IMR-90 (cell line): ENCODE measurements at regions not wholly inside any gene's neighbourhood (a gene's known extent, or its start where the extent isn't known, plus 50 kb on each side); places are given as distances from the start of the nearest gene placed in this dataset.

Source experiments
- ATAC-seq: fragments of 200-7000 bp; cut with Tn5 transposase; 2 replicates; pipeline ENCODE4 v1.9.1; 2020; ENCODE audit warnings: low read depth, mild to moderate bottlenecking, moderate library complexity
- BruUV-seq: library from RNA; stranded (reverse); fragments of 400-500 nt; replicated peaks from 2 replicates; lab custom pipeline; 2021; lab: Mats Ljungman, UMichigan
- CTCF ChIA-PET: fragments of 300-600 bp; formaldehyde crosslinking; extraction: SDS; loops from one replicate; lab custom pipeline; 2021; ENCODE audit warnings: antibody characterized with exemption; lab: Yijun Ruan, JAX
- POLR2A ChIA-PET: fragments of 300-600 bp; sonication (Branson Sonifier 250); formaldehyde crosslinking; loops from one replicate; lab custom pipeline; 2022; ENCODE audit warnings: antibody characterized with exemption; ENCODE audit not compliant: unreplicated experiment; lab: Charles Lee
- DNase-seq: peaks from one replicate; pipeline ENCODE4 v3.0.0; 2013
- H2AFZ ChIP-seq: replicated peaks from 2 replicates; pipeline ENCODE3; 2013; ENCODE audit warnings: low read length, mild to moderate bottlenecking; ENCODE audit not compliant: poor library complexity
- H2AK5ac ChIP-seq: 2 replicates; pipeline ENCODE4 v1.6.1; 2013; ENCODE audit warnings: low read depth, low read length, inconsistent platforms
- H2AK9ac ChIP-seq: replicated peaks from 2 replicates; pipeline ENCODE3; 2013; ENCODE audit warnings: mild to moderate bottlenecking, low read depth, low read length, moderate library complexity; ENCODE audit not compliant: poor library complexity
- H2BK120ac ChIP-seq: 2 replicates; pipeline ENCODE4 v1.6.1; 2013; ENCODE audit warnings: low read depth, low read length, inconsistent platforms
- H2BK15ac ChIP-seq: 3 replicates; pipeline ENCODE4 v1.6.1; 2013; ENCODE audit warnings: low read depth, low read length, inconsistent platforms
- H2BK20ac ChIP-seq: 2 replicates; pipeline ENCODE4 v1.6.1; 2013; ENCODE audit warnings: low read depth, mild to moderate bottlenecking, inconsistent platforms, low read length, moderate library complexity
- H2BK5ac ChIP-seq: 2 replicates; pipeline ENCODE4 v1.6.1; 2013; ENCODE audit warnings: mild to moderate bottlenecking, low read depth, low read length, inconsistent platforms; ENCODE audit not compliant: poor library complexity, severe bottlenecking
- H3K14ac ChIP-seq: replicated peaks from 2 replicates; pipeline ENCODE4 v1.6.1; 2013; ENCODE audit warnings: low read depth, low read length, inconsistent platforms
- H3K18ac ChIP-seq: 2 replicates; pipeline ENCODE4 v1.6.1; 2013; ENCODE audit warnings: low read depth, low read length, control low read depth
- H3K23ac ChIP-seq: 2 replicates; pipeline ENCODE4 v1.6.1; 2013; ENCODE audit warnings: low read depth, low read length, inconsistent platforms
- H3K27ac ChIP-seq: 2 replicates; pipeline ENCODE4 v1.5.1; 2013; ENCODE audit warnings: mild to moderate bottlenecking, control low read depth, low read length; ENCODE audit not compliant: insufficient read depth
- H3K27me3 ChIP-seq: 2 replicates; pipeline ENCODE4 v1.6.1; 2013; ENCODE audit warnings: low read length; ENCODE audit not compliant: control insufficient read depth, insufficient read depth
- H3K36me3 ChIP-seq: 2 replicates; pipeline ENCODE4 v1.6.1; 2013; ENCODE audit warnings: low read length, mixed read lengths; ENCODE audit not compliant: control insufficient read depth, insufficient read depth
- H3K4ac ChIP-seq: 2 replicates; pipeline ENCODE4 v1.6.1; 2013; ENCODE audit warnings: low read depth, low read length, inconsistent platforms
- H3K4me1 ChIP-seq: 2 replicates; pipeline ENCODE4 v1.6.1; 2013; ENCODE audit warnings: low read length, mixed read lengths; ENCODE audit not compliant: control insufficient read depth, insufficient read depth
- H3K4me2 ChIP-seq: 2 replicates; pipeline ENCODE4 v1.6.1; 2013; ENCODE audit warnings: low read depth, mild to moderate bottlenecking, control low read depth, low read length, moderate library complexity
- H3K4me3 ChIP-seq: 2 replicates; pipeline ENCODE4 v1.5.1; 2013; ENCODE audit warnings: low read depth, mild to moderate bottlenecking, control low read depth, low read length, moderate library complexity; ENCODE audit not compliant: insufficient read depth
- H3K56ac ChIP-seq: 2 replicates; pipeline ENCODE4 v1.6.1; 2013; ENCODE audit warnings: low read length, inconsistent platforms; ENCODE audit not compliant: insufficient read depth; ENCODE audit errors: extremely low read depth
- H3K79me1 ChIP-seq, 2 experiments: 2 replicates each; pipeline ENCODE4 v1.6.1; 2013; ENCODE audit warnings: low read length in 2 of 2, inconsistent platforms in 1 of 2, low read depth in 1 of 2
- H3K9ac ChIP-seq: 2 replicates; pipeline ENCODE4 v1.6.1; 2013; ENCODE audit warnings: low read depth, low read length, control low read depth
- H3K9me1 ChIP-seq: 2 replicates; pipeline ENCODE4 v1.6.1; 2013; ENCODE audit warnings: low read length, inconsistent platforms; ENCODE audit not compliant: insufficient read depth
- H3K9me3 ChIP-seq: 2 replicates; pipeline ENCODE4 v1.6.1; 2013; ENCODE audit warnings: low read length; ENCODE audit not compliant: control insufficient read depth, insufficient read depth
- H4K20me1 ChIP-seq: 2 replicates; pipeline ENCODE4 v1.6.1; 2013; ENCODE audit warnings: low read length, inconsistent platforms; ENCODE audit not compliant: insufficient read depth
- H4K5ac ChIP-seq: 2 replicates; pipeline ENCODE4 v1.6.1; 2013; ENCODE audit warnings: mild to moderate bottlenecking, low read depth, low read length, control low read depth
- H4K8ac ChIP-seq, 2 experiments: 2 replicates each; pipeline ENCODE4 v1.6.1; 2013; ENCODE audit warnings: low read depth in 2 of 2, low read length in 2 of 2, control low read depth in 1 of 2, inconsistent platforms in 1 of 2
- H4K91ac ChIP-seq: 2 replicates; pipeline ENCODE4 v1.6.1; 2013; ENCODE audit warnings: low read depth, low read length, inconsistent platforms; ENCODE audit not compliant: insufficient read depth
- BHLHE40 ChIP-seq: fragments of 150-350 bp; IDR thresholded peaks from 2 replicates; pipeline ENCODE4 v1.6.1; 2016; ENCODE audit warnings: mild to moderate bottlenecking, low read depth, low read length
- CEBPB ChIP-seq: IDR thresholded peaks from 2 replicates; pipeline ENCODE4 v1.6.1; 2012; ENCODE audit warnings: low read depth, low read length, improper control_type of control experiment
- CHD1 ChIP-seq: IDR thresholded peaks from 2 replicates; pipeline ENCODE4 v1.6.1; 2012; ENCODE audit warnings: low read depth, low read length, improper control_type of control experiment
- CTCF ChIP-seq: conservative IDR thresholded peaks from 2 replicates; pipeline ENCODE4 v1.5.1; 2012; ENCODE audit warnings: mild to moderate bottlenecking, low read depth, low read length, improper control_type of control experiment
- ELK1 ChIP-seq: fragments of 150-350 bp; IDR thresholded peaks from 2 replicates; pipeline ENCODE4 v1.6.1; 2016; ENCODE audit warnings: low read depth, mild to moderate bottlenecking, low read length, moderate library complexity, borderline replicate concordance
- FOS ChIP-seq: fragments of 150-350 bp; IDR thresholded peaks from 2 replicates; pipeline ENCODE4 v1.6.1; 2016; ENCODE audit warnings: low read depth, low read length
- MAFK ChIP-seq: IDR thresholded peaks from 2 replicates; pipeline ENCODE4 v1.6.1; 2012; ENCODE audit warnings: low read depth, low read length, improper control_type of control experiment
- MAZ ChIP-seq: IDR thresholded peaks from 2 replicates; pipeline ENCODE4 v1.6.1; 2012; ENCODE audit warnings: low read depth, mild to moderate bottlenecking, low read length, improper control_type of control experiment, moderate library complexity, borderline replicate concordance
- MXI1 ChIP-seq: IDR thresholded peaks from 2 replicates; pipeline ENCODE4 v1.6.1; 2012; ENCODE audit warnings: low read depth, mild to moderate bottlenecking, low read length, moderate library complexity, borderline replicate concordance
- NFE2L2 ChIP-seq: fragments of 150-350 bp; IDR thresholded peaks from 2 replicates; pipeline ENCODE4 v1.6.1; 2016; ENCODE audit warnings: low read depth, mild to moderate bottlenecking, low read length
- POLR2A ChIP-seq: IDR thresholded peaks from 2 replicates; pipeline ENCODE4 v1.6.1; 2012; ENCODE audit warnings: mild to moderate bottlenecking, low read depth, low read length
- RAD21 ChIP-seq: IDR thresholded peaks from 2 replicates; pipeline ENCODE4 v1.6.1; 2012; ENCODE audit warnings: low read length, improper control_type of control experiment
- RCOR1 ChIP-seq: IDR thresholded peaks from 2 replicates; pipeline ENCODE4 v1.6.1; 2012; ENCODE audit warnings: mild to moderate bottlenecking, low read length, improper control_type of control experiment; ENCODE audit not compliant: insufficient replicate concordance
- RFX5 ChIP-seq: IDR thresholded peaks from 2 replicates; pipeline ENCODE4 v1.8.0; 2012; ENCODE audit warnings: low read depth, mild to moderate bottlenecking, low read length, moderate library complexity
- SMC3 ChIP-seq: fragments of 150-350 bp; IDR thresholded peaks from 2 replicates; pipeline ENCODE4 v1.6.1; 2016; ENCODE audit warnings: low read depth, mild to moderate bottlenecking, antibody characterized with exemption, low read length, moderate library complexity
- USF2 ChIP-seq: fragments of 150-350 bp; IDR thresholded peaks from 2 replicates; pipeline ENCODE4 v1.6.1; 2017; ENCODE audit warnings: mild to moderate bottlenecking, antibody characterized with exemption, low read length, low read depth
- WGBS, 2 experiments: methylation state at CpG; one replicate each; pipeline versions ENCODE4 v1.1.5 to v1.1.7; 2013; ENCODE audit warnings: missing lambda C conversion rate in 2 of 2; ENCODE audit not compliant: insufficient read length in 1 of 2; ENCODE audit errors: extremely low coverage in 2 of 2; 5-methylcytosine and 5-hydroxymethylcytosine counted together
- dilution Hi-C: fragments of 300-500 bp; cut with HindIII; formaldehyde crosslinking; loops from one replicate; pipeline ENCODE4 v1.14.3; 2018; ENCODE audit warnings: low sequenced_read_pairs; ENCODE audit not compliant: unreplicated experiment
- in situ Hi-C: fragments of 300-500 bp; cut with MboI; formaldehyde crosslinking; loops from 3 replicates; pipeline ENCODE4 v1.14.3; 2019; ENCODE audit warnings: low sequenced_read_pairs, inconsistent platforms, mixed read lengths
- intact Hi-C: fragments of 100-400 bp; cut with micrococcal nuclease; formaldehyde crosslinking; loops from 2 replicates; pipeline ENCODE4 v1.10.0; 2022

GRCh38 chr11:56849852-56850251 is 101.4 kb upstream of the OR9G4 start:
- in situ Hi-C loops: loop anchor here (25.0 kb wide), 2 partner anchors 512 to 662 kb away; partner anchors contain the start of gene SLC43A1
- Histone ChIP-seq H2BK5ac (no peak overlapping the region), H3K79me1 (no peaks in the 10 kb centered on the region), H3K4me1 (no peaks in the 10 kb centered on the region), H3K4me3 (no peak overlapping the region), H3K14ac (no peak overlapping the region), H4K5ac (no peak overlapping the region), H2AK5ac (no peak overlapping the region), H4K20me1 (no peaks in the 10 kb centered on the region), H3K23ac (no peak overlapping the region), H2BK120ac (no peak overlapping the region), H4K91ac (no peak overlapping the region), H2BK15ac (no peak overlapping the region), H2BK20ac (no peak overlapping the region), H2AK9ac (no peak overlapping the region), H3K56ac (no peak overlapping the region), H3K36me3 (no peaks in the 10 kb centered on the region), H3K9ac (no peak overlapping the region), H3K4me2 (no peak overlapping the region), H4K8ac (no peak overlapping the region), H3K18ac (no peak overlapping the region), H3K27ac (no peak overlapping the region), H3K27me3 (no peaks in the 10 kb centered on the region), H3K4ac (no peak overlapping the region), H2AFZ (no peak overlapping the region), H3K9me1 (no peaks in the 10 kb centered on the region), H3K9me3 (no peaks in the 10 kb centered on the region)
- no peak for TF ChIP-seq RFX5
- TF ChIP-seq ELK1: no peak
- TF ChIP-seq CHD1: no peak
- no peak for TF ChIP-seq NFE2L2
- no peak for TF ChIP-seq USF2
- no peak for TF ChIP-seq MXI1
- no peak for TF ChIP-seq SMC3
- TF ChIP-seq FOS: no peak
- no peak for TF ChIP-seq MAZ
- TF ChIP-seq MAFK: no peak
- TF ChIP-seq CEBPB: no peak
- no peak for TF ChIP-seq CTCF
- no peak for TF ChIP-seq RCOR1
- no peak for TF ChIP-seq BHLHE40
- TF ChIP-seq POLR2A: no peak
- TF ChIP-seq RAD21: no peak
- POLR2A ChIA-PET: no interaction called here
- CTCF ChIA-PET: interaction anchor here (1.2 kb wide), 1 partner anchor 9 kb away, joined by 3 read pairs; no protein-coding TSS in a partner anchor
- no TSS peak for BruUV-seq
- intact Hi-C loops: loop anchor here (10.0 kb wide), 1 partner anchor 605 kb away; no protein-coding TSS in a partner anchor
- no CpG with 5 or more reads among the region's 2 CpGs for WGBS, 2 experiments
- no peak for ATAC-seq
- dilution Hi-C loops: no loop called here
- DNase-seq: no peak
